ENCODE measurements at regions not wholly inside any gene's neighbourhood (a gene's known extent, or its start where the extent isn't known, plus 50 kb on each side); places are given as distances from the start of the nearest gene placed in this dataset.
A peak's percentile ranks its signal among the peaks of the same experiment; 100 is the strongest.

GRCh38 chr4:152159773-152160172 is 376.1 kb downstream of the FBXW7 start:
- no peak for DNase-seq (ENCODE audit: low spot score)

DNA sequence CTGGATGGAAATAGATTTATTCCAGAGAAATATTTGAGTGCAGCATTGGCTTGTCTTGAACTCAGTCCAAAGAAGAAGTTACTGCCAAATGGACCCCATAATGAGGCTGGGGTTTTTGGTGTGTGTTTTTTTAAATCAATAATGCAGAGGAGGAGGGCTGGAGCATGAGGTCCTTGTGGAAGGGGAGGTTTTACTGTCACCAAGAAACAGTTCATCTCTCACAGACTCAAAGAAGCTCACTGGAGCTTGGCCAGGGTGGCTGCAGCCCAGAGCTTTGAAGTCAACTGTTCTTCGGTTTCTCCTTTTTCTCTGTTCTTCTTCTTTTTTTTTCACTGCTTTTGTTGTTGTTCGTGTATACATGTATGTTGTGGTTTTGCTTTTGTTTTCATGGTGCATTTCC is 377.7 kb downstream of the FBXW7 start:
- DNase-seq (ENCODE audit: low spot score) = no peak

DNA sequence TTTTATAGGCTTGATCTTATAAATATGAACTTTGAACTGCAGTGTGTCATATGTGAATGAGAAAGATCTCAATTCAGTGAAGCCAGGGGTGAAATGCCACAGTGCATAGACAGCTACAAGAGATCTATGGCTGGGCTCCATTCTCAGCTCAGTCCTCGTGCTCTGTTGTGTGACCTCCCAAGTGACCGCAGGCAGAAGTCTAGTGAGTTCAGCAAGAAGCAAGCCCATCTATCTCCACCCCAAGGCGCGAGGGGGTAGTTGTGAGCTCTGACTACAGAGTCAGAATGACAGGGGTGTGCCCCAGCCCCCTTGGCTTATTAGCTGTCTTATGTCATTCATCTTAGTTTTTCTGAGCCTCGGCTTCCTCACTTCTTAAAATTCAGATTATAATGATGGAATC is 378.3 kb downstream of the FBXW7 start:
- no peak for DNase-seq (ENCODE audit: low spot score)

GRCh38 chr4:152156442-152156841 is 379.4 kb downstream of the FBXW7 start:
- no peak for DNase-seq (ENCODE audit: low spot score)

- DNase-seq (ENCODE audit: low spot score) = no peak
Observed at GRCh38 chr4:152155070-152155469, 380.8 kb downstream of the FBXW7 start.

- no peak for DNase-seq (ENCODE audit: low spot score)
Observed at GRCh38 chr4:152154433-152154832, 381.5 kb downstream of the FBXW7 start.

- no peak for DNase-seq (ENCODE audit: low spot score)
Observed at GRCh38 chr4:152153476-152154270, 382.2 kb downstream of the FBXW7 start.

DNA sequence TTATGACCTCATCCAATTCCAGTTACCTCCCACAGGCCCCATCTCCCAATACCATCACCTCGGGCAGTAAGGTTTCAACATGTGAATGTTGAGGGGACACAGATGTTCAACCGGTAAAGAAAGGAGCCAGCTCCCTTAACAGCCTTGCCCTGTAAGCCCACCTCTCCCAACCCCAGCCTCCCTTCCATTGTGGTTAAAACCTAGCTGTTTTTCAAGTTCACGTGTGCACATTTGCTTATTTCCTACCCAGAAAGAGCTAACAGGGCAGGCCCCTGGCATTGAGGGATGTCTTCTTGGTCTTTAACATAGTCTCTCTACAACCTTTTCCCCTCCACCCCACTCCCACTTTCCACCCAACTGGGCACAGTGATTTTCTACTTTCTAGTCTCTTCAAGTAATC is 385.7 kb downstream of the FBXW7 start:
- DNase-seq (ENCODE audit: low spot score) = no peak

GRCh38 chr4:152149745-152150144 is 386.1 kb downstream of the FBXW7 start:
- DNase-seq (ENCODE audit: low spot score) = no peak

GRCh38 chr4:152148057-152148456 is 387.2 kb upstream of the GATB start:
- no peak for DNase-seq (ENCODE audit: low spot score)

- no peak for DNase-seq (ENCODE audit: low spot score)
Observed at GRCh38 chr4:152146244-152146643, 385.4 kb upstream of the GATB start.

GRCh38 chr4:152143806-152144205 is 383.0 kb upstream of the GATB start:
- no peak for DNase-seq (ENCODE audit: low spot score)

DNA sequence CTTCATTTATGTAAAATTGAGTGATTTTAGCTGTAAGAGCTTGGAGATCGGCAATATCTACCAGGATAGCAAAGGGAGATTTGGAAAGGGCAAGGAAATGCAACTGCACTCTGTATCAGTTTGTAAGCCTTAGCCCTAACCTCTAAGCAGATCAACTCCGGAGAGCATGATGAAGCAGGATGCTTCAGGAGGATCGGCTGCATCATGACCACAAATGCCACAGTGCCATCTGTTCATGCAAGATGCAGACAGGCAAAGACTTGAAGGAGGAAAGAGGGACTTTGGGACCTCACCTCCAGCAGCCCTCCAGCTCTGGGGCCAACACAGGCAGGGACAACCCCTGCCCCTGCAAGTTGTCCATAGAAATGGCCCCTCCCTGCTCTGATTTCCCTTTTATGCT is 377.6 kb upstream of the GATB start:
- no peak for DNase-seq (ENCODE audit: low spot score)

GRCh38 chr4:152132776-152133175 is 372.0 kb upstream of the GATB start:
- DNase-seq (ENCODE audit: low spot score) = no peak

- no peak for DNase-seq (ENCODE audit: low spot score)
Observed at GRCh38 chr4:152128356-152128755, 367.5 kb upstream of the GATB start.

DNA sequence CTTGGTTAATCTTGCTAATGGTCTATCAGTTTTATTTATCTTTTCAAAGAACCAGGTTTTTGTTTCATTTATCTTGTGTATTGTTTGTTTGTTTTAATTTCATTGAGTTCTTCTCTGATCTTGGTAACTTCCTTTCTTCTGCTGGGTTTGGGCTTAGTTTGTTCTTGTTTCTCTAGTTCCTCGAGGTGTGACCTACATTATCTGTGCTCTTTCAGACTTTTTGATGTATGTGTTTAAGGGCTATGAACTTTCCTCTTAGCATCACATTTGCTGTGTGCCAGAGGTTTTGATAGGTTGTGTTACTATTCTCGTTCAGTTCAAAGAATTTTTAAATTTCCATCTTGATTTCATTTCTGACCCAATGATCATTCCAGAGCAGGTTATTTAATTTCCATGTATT is 365.4 kb upstream of the GATB start:
- no peak for DNase-seq (ENCODE audit: low spot score)

GRCh38 chr4:152118819-152119553 is 358.2 kb upstream of the GATB start:
- peak; percentile 49 for DNase-seq (ENCODE audit: low spot score)

DNA sequence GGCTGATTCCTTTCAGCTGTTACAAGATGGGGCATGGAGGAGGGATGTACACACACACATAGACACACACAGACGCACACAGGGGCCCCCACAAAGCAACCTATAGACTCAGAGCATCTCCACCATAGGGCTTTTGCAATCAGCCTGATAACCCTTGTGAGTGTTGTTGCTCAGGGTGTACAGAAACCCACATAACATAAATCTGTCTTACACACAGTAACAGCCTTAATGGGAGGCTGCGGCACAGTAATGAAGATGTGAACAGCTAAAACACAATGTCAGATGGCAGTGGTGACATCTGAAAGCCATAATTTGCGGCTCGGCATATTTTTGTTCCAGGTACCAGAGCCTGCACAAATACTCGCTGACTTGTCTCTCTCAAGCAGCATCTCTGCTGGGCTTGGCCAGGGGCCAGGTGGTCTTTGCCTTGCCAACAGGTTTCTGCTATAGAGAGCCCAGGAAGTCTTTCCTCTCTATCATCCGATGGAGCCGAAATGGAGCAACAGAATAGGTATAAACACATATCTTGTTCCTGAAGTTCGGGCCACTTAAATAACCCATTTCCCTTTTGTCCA is 357.2 kb upstream of the GATB start:
- DNase-seq (ENCODE audit: low spot score) = no peak

DNA sequence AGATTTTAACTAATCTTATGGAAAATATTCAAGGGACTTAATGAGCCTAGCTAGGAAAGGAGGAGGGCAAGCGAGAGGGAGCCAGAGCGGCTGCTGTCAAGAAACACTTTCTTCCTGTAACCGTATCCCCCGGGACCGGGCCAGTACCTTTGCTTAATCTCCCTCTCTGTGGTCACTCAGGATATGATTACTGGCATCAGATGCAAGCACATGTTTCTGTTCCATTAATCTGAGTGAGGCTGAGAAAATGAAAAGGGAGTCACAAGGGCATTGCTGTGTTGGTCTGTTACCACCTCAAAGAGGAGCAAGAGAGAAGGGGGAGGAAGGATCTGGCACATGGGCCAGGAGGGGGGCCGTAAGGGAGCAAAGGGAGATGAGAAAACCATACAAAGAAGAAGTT is 356.7 kb upstream of the GATB start:
- DNase-seq (ENCODE audit: low spot score) = no peak

GRCh38 chr4:152117054-152117453 is 356.2 kb upstream of the GATB start:
- DNase-seq (ENCODE audit: low spot score) = no peak

GRCh38 chr4:152115794-152116193 is 355.0 kb upstream of the GATB start:
- DNase-seq (ENCODE audit: low spot score) = no peak

DNA sequence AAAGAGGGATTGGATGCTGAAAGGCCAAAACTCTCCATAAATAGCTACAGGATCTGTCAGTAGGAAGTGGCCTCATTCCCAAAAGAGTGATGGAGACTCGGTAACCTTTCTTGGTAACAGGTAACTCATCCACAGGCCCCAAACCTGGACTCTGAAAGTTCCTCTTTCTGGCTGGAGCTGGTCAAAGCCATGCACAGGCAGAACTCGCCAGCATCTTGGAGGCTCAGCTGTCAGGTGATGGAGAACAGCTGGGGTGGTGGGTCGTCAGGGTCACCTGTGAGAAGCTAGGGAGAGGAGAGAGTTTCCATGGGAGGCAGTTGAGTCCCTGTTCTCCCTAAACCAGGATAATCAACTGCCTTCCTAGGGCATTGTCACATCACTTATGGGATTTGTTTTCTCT is 354.3 kb upstream of the GATB start:
- DNase-seq (ENCODE audit: low spot score) = no peak

- no peak for DNase-seq (ENCODE audit: low spot score)
Observed at GRCh38 chr4:152114562-152114961, 353.8 kb upstream of the GATB start.

Data from D341Med (cell line).